Prostate gland (tissue), 2 donors: ENCODE measurements at regions not wholly inside any gene's neighbourhood (a gene's known extent, or its start where the extent isn't known, plus 50 kb on each side); places are given as distances from the start of the nearest gene placed in this dataset.

Experiments
- POLR2A ChIP-seq: fragments of 450-650 bp; IDR thresholded peaks from one replicate; pipeline ENCODE4 v1.6.1; 2016; ENCODE audit warnings: antibody characterized with exemption, mild to moderate bottlenecking
- TF ChIP-seq, protein P1 (sequence below), 4 experiments: fragments of 200-600 bp in 2 of 4; fragments of 450-650 bp in 2 of 4; sonication (generic) in 2 of 4; IDR thresholded peaks; 1 replicate in 3 of 4; 2 replicates in 1 of 4; pipeline ENCODE4 v1.5.1; 2016 to 2019; ENCODE audit warnings: antibody characterized with exemption in 4 of 4, mild to moderate bottlenecking in 2 of 4, moderate library complexity in 2 of 4

DNA sequence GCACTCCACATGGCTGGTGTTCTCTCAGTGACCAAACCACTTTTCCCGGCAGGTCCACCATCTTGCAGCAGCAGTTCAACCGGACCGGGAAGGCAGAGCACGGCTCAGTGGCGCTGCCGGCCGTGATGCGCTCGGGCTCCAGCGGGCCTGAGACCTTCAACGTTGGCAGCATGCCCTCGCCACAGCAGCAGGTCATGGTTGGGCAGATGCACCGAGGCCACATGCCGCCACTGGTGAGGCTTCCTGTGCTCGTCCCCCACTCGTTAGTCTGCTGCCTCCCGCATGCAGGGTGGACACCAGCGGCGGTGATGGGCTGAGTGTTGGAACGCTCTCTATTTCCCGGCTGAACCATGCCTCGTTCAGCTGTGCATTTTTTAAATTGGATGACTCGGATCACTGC, 344.9 kb upstream of the TPM1 start:
- TF ChIP-seq, protein P1, sequence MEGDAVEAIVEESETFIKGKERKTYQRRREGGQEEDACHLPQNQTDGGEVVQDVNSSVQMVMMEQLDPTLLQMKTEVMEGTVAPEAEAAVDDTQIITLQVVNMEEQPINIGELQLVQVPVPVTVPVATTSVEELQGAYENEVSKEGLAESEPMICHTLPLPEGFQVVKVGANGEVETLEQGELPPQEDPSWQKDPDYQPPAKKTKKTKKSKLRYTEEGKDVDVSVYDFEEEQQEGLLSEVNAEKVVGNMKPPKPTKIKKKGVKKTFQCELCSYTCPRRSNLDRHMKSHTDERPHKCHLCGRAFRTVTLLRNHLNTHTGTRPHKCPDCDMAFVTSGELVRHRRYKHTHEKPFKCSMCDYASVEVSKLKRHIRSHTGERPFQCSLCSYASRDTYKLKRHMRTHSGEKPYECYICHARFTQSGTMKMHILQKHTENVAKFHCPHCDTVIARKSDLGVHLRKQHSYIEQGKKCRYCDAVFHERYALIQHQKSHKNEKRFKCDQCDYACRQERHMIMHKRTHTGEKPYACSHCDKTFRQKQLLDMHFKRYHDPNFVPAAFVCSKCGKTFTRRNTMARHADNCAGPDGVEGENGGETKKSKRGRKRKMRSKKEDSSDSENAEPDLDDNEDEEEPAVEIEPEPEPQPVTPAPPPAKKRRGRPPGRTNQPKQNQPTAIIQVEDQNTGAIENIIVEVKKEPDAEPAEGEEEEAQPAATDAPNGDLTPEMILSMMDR (IDR thresholded peaks at IDR 0.05) = no peak
- TF ChIP-seq POLR2A = no peak
